HepG2 (cell line): ENCODE measurements at regions not wholly inside any gene's neighbourhood (a gene's known extent, or its start where the extent isn't known, plus 50 kb on each side); places are given as distances from the start of the nearest gene placed in this dataset.

ENCODE experiments used
- GABPA ChIP-seq, 2 experiments: IDR thresholded peaks; 2 replicates each; pipeline ENCODE4 v1.6.1; 2011 to 2016; ENCODE audit warnings: low read depth in 2 of 2, low read length in 1 of 2, missing biosample characterization in 1 of 2, missing genetic modification characterization in 1 of 2
- KLF9 ChIP-seq: IDR thresholded peaks from 2 replicates; pipeline ENCODE4 v1.6.1; 2016; ENCODE audit warnings: low read depth
- TAF15 ChIP-seq: fragments of 200-400 bp; formaldehyde crosslinking; IDR thresholded peaks from one replicate; pipeline ENCODE4 v1.6.1; 2018; ENCODE audit warnings: mild to moderate bottlenecking, low read depth, low read length; ENCODE audit not compliant: poor library complexity, severe bottlenecking
- TCF7 ChIP-seq: sonication (generic); IDR thresholded peaks from 2 replicates; pipeline ENCODE4 v1.6.1; 2016; ENCODE audit warnings: antibody characterized with exemption, low read depth
- ZBTB42 ChIP-seq: sonication (generic); formaldehyde crosslinking; IDR thresholded peaks from 2 replicates; pipeline ENCODE4 v1.5.0; 2020; ENCODE audit warnings: mild to moderate bottlenecking, missing genetic modification reagents
- ZNF12 ChIP-seq: sonication (generic); formaldehyde crosslinking; IDR thresholded peaks from 2 replicates; pipeline ENCODE4 v1.5.0; 2020; ENCODE audit warnings: missing genetic modification reagents
- ZNF292 ChIP-seq: sonication (generic); formaldehyde crosslinking; IDR thresholded peaks from 2 replicates; pipeline ENCODE4 v1.8.1; 2022; ENCODE audit warnings: mild to moderate bottlenecking, low read depth, missing genetic modification reagents, borderline replicate concordance
- ZNF354B ChIP-seq: sonication (generic); formaldehyde crosslinking; IDR thresholded peaks from 2 replicates; pipeline ENCODE4 v1.8.0; 2022; ENCODE audit warnings: mild to moderate bottlenecking, missing genetic modification reagents
- ZNF737 ChIP-seq: sonication (generic); formaldehyde crosslinking; IDR thresholded peaks from 2 replicates; pipeline ENCODE4 v1.5.0; 2020; ENCODE audit warnings: missing genetic modification reagents, mild to moderate bottlenecking, borderline replicate concordance
- ZNF749 ChIP-seq: sonication (generic); formaldehyde crosslinking; IDR thresholded peaks from 2 replicates; pipeline ENCODE4 v1.8.0; 2022; ENCODE audit warnings: mild to moderate bottlenecking, missing genetic modification reagents, moderate library complexity, borderline replicate concordance
- ZNF772 ChIP-seq: sonication (generic); formaldehyde crosslinking; IDR thresholded peaks from 2 replicates; pipeline ENCODE4 v1.5.0; 2020; ENCODE audit warnings: mild to moderate bottlenecking, missing genetic modification reagents
- ZNF781 ChIP-seq: sonication (generic); formaldehyde crosslinking; IDR thresholded peaks from 2 replicates; pipeline ENCODE4 v1.5.1; 2020; ENCODE audit warnings: borderline replicate concordance, mild to moderate bottlenecking, missing genetic modification reagents; ENCODE audit errors: not compliant biosample characterization
- ZNF883 ChIP-seq: sonication (generic); formaldehyde crosslinking; IDR thresholded peaks from 2 replicates; pipeline ENCODE4 v1.5.1; 2020; ENCODE audit warnings: mild to moderate bottlenecking, missing genetic modification reagents; ENCODE audit errors: not compliant biosample characterization
- ZNF891 ChIP-seq: sonication (generic); formaldehyde crosslinking; IDR thresholded peaks from 2 replicates; pipeline ENCODE4 v1.5.0; 2020; ENCODE audit warnings: mild to moderate bottlenecking, missing genetic modification reagents
- ZSCAN30 ChIP-seq: sonication (generic); formaldehyde crosslinking; IDR thresholded peaks from 2 replicates; pipeline ENCODE4 v1.5.0; 2020; ENCODE audit warnings: mild to moderate bottlenecking, missing genetic modification reagents
- TF ChIP-seq, protein P1 (sequence below): sonication (generic); formaldehyde crosslinking; IDR thresholded peaks from 2 replicates; pipeline ENCODE4 v1.8.0; 2022; ENCODE audit warnings: missing genetic modification reagents, mild to moderate bottlenecking, borderline replicate concordance
- TF ChIP-seq, protein P2 (sequence below): sonication (generic); formaldehyde crosslinking; IDR thresholded peaks from 2 replicates; pipeline ENCODE4 v1.4.0; 2020; ENCODE audit warnings: missing genetic modification reagents
- TF ChIP-seq, protein P3 (sequence below): sonication (generic); formaldehyde crosslinking; conservative IDR thresholded peaks from 2 replicates; pipeline ENCODE4 v1.4.0; 2020; ENCODE audit warnings: missing genetic modification reagents
- TF ChIP-seq, protein P4 (sequence below): sonication (generic); formaldehyde crosslinking; IDR thresholded peaks from 2 replicates; pipeline ENCODE4 v1.4.0; 2020; ENCODE audit warnings: missing genetic modification reagents

DNA sequence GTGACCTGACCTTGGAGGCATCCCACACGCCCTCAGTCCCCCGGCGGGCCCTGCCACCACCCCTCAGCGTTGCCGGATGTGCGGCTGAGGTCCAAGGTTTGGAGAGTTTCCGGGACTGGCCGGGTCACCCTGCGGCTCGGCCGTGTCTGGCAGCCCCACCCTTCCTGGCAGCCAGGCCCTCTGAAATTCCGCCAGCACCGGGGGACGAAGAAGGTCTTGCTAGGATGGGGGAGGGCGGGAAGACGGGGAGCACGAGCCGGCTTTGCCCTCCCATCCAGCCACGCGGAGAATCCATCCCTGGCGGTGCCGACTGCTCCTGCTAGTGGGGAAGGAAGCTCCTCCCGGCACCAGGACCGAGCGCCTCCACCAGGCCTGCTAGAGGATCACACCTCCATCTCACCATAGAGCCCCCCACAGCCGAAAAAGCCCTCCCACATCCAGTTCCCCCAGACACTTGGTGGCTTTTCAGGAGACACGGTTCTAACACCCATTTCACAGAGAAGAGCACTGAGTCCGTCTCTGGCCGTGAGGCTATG, 81.5 kb downstream of the CPN2 start (continued):
- TF ChIP-seq ZNF772 (CRISPR knock-in tag), result no peak
- TF ChIP-seq ZNF749, result no peak
- TF ChIP-seq, protein P1, sequence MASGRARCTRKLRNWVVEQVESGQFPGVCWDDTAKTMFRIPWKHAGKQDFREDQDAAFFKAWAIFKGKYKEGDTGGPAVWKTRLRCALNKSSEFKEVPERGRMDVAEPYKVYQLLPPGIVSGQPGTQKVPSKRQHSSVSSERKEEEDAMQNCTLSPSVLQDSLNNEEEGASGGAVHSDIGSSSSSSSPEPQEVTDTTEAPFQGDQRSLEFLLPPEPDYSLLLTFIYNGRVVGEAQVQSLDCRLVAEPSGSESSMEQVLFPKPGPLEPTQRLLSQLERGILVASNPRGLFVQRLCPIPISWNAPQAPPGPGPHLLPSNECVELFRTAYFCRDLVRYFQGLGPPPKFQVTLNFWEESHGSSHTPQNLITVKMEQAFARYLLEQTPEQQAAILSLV (CRISPR knock-in tag), result no peak
- TF ChIP-seq ZNF883 (CRISPR knock-in tag), result no peak
- no peak for TF ChIP-seq ZSCAN30 (CRISPR knock-in tag)
- no peak for TF ChIP-seq TAF15
- no peak for TF ChIP-seq ZNF12 (CRISPR knock-in tag)
- no peak for TF ChIP-seq ZNF737 (CRISPR knock-in tag)
- TF ChIP-seq, protein P2, sequence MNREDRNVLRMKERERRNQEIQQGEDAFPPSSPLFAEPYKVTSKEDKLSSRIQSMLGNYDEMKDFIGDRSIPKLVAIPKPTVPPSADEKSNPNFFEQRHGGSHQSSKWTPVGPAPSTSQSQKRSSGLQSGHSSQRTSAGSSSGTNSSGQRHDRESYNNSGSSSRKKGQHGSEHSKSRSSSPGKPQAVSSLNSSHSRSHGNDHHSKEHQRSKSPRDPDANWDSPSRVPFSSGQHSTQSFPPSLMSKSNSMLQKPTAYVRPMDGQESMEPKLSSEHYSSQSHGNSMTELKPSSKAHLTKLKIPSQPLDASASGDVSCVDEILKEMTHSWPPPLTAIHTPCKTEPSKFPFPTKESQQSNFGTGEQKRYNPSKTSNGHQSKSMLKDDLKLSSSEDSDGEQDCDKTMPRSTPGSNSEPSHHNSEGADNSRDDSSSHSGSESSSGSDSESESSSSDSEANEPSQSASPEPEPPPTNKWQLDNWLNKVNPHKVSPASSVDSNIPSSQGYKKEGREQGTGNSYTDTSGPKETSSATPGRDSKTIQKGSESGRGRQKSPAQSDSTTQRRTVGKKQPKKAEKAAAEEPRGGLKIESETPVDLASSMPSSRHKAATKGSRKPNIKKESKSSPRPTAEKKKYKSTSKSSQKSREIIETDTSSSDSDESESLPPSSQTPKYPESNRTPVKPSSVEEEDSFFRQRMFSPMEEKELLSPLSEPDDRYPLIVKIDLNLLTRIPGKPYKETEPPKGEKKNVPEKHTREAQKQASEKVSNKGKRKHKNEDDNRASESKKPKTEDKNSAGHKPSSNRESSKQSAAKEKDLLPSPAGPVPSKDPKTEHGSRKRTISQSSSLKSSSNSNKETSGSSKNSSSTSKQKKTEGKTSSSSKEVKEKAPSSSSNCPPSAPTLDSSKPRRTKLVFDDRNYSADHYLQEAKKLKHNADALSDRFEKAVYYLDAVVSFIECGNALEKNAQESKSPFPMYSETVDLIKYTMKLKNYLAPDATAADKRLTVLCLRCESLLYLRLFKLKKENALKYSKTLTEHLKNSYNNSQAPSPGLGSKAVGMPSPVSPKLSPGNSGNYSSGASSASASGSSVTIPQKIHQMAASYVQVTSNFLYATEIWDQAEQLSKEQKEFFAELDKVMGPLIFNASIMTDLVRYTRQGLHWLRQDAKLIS, result no peak
- no peak for TF ChIP-seq ZNF354B (CRISPR knock-in tag)
- TF ChIP-seq KLF9 (CRISPR knock-in tag), result no peak
- TF ChIP-seq, protein P3, sequence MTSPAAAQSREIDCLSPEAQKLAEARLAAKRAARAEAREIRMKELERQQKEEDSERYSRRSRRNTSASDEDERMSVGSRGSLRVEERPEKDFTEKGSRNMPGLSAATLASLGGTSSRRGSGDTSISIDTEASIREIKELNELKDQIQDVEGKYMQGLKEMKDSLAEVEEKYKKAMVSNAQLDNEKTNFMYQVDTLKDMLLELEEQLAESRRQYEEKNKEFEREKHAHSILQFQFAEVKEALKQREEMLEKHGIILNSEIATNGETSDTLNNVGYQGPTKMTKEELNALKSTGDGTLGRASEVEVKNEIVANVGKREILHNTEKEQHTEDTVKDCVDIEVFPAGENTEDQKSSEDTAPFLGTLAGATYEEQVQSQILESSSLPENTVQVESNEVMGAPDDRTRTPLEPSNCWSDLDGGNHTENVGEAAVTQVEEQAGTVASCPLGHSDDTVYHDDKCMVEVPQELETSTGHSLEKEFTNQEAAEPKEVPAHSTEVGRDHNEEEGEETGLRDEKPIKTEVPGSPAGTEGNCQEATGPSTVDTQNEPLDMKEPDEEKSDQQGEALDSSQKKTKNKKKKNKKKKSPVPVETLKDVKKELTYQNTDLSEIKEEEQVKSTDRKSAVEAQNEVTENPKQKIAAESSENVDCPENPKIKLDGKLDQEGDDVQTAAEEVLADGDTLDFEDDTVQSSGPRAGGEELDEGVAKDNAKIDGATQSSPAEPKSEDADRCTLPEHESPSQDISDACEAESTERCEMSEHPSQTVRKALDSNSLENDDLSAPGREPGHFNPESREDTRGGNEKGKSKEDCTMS, result no peak
- no peak; the same call in 1 of the 2 replicates for TF ChIP-seq GABPA (IDR thresholded peaks at IDR 0.05; ENCODE audit: low read depth, low read length)
- peak; percentile 60 for TF ChIP-seq GABPA (CRISPR knock-in tag; IDR thresholded peaks at IDR 0.05; ENCODE audit: low read depth)
- no peak for TF ChIP-seq TCF7
- TF ChIP-seq ZNF891 (CRISPR knock-in tag), result no peak
- TF ChIP-seq ZBTB42 (CRISPR knock-in tag), result no peak
- TF ChIP-seq, protein P4, sequence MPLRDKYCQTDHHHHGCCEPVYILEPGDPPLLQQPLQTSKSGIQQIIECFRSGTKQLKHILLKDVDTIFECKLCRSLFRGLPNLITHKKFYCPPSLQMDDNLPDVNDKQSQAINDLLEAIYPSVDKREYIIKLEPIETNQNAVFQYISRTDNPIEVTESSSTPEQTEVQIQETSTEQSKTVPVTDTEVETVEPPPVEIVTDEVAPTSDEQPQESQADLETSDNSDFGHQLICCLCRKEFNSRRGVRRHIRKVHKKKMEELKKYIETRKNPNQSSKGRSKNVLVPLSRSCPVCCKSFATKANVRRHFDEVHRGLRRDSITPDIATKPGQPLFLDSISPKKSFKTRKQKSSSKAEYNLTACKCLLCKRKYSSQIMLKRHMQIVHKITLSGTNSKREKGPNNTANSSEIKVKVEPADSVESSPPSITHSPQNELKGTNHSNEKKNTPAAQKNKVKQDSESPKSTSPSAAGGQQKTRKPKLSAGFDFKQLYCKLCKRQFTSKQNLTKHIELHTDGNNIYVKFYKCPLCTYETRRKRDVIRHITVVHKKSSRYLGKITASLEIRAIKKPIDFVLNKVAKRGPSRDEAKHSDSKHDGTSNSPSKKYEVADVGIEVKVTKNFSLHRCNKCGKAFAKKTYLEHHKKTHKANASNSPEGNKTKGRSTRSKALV, result no peak
- TF ChIP-seq ZNF292 (CRISPR knock-in tag), result no peak
- TF ChIP-seq ZNF781 (CRISPR knock-in tag), result no peak
